IMR-90 (cell line): ENCODE measurements at regions not wholly inside any gene's neighbourhood (a gene's known extent, or its start where the extent isn't known, plus 50 kb on each side); places are given as distances from the start of the nearest gene placed in this dataset.

Experiments
- ATAC-seq: fragments of 200-7000 bp; cut with Tn5 transposase; 2 replicates; pipeline ENCODE4 v1.9.1; 2020; ENCODE audit warnings: low read depth, mild to moderate bottlenecking, moderate library complexity
- BruUV-seq: library from RNA; stranded (reverse); fragments of 400-500 nt; replicated peaks from 2 replicates; lab custom pipeline; 2021; lab: Mats Ljungman, UMichigan
- CTCF ChIA-PET: fragments of 300-600 bp; formaldehyde crosslinking; extraction: SDS; loops from one replicate; lab custom pipeline; 2021; ENCODE audit warnings: antibody characterized with exemption; lab: Yijun Ruan, JAX
- POLR2A ChIA-PET: fragments of 300-600 bp; sonication (Branson Sonifier 250); formaldehyde crosslinking; loops from one replicate; lab custom pipeline; 2022; ENCODE audit warnings: antibody characterized with exemption; ENCODE audit not compliant: unreplicated experiment; lab: Charles Lee
- DNase-seq: peaks from one replicate; pipeline ENCODE4 v3.0.0; 2013
- H2AFZ ChIP-seq: replicated peaks from 2 replicates; pipeline ENCODE3; 2013; ENCODE audit warnings: low read length, mild to moderate bottlenecking; ENCODE audit not compliant: poor library complexity
- H2AK5ac ChIP-seq: 2 replicates; pipeline ENCODE4 v1.6.1; 2013; ENCODE audit warnings: low read depth, low read length, inconsistent platforms
- H2AK9ac ChIP-seq: replicated peaks from 2 replicates; pipeline ENCODE3; 2013; ENCODE audit warnings: mild to moderate bottlenecking, low read depth, low read length, moderate library complexity; ENCODE audit not compliant: poor library complexity
- H2BK120ac ChIP-seq: 2 replicates; pipeline ENCODE4 v1.6.1; 2013; ENCODE audit warnings: low read depth, low read length, inconsistent platforms
- H2BK15ac ChIP-seq: 3 replicates; pipeline ENCODE4 v1.6.1; 2013; ENCODE audit warnings: low read depth, low read length, inconsistent platforms
- H2BK20ac ChIP-seq: 2 replicates; pipeline ENCODE4 v1.6.1; 2013; ENCODE audit warnings: low read depth, mild to moderate bottlenecking, inconsistent platforms, low read length, moderate library complexity
- H2BK5ac ChIP-seq: 2 replicates; pipeline ENCODE4 v1.6.1; 2013; ENCODE audit warnings: mild to moderate bottlenecking, low read depth, low read length, inconsistent platforms; ENCODE audit not compliant: poor library complexity, severe bottlenecking
- H3K14ac ChIP-seq: replicated peaks from 2 replicates; pipeline ENCODE4 v1.6.1; 2013; ENCODE audit warnings: low read depth, low read length, inconsistent platforms
- H3K18ac ChIP-seq: 2 replicates; pipeline ENCODE4 v1.6.1; 2013; ENCODE audit warnings: low read depth, low read length, control low read depth
- H3K23ac ChIP-seq: 2 replicates; pipeline ENCODE4 v1.6.1; 2013; ENCODE audit warnings: low read depth, low read length, inconsistent platforms
- H3K27ac ChIP-seq: 2 replicates; pipeline ENCODE4 v1.5.1; 2013; ENCODE audit warnings: mild to moderate bottlenecking, control low read depth, low read length; ENCODE audit not compliant: insufficient read depth
- H3K27me3 ChIP-seq: 2 replicates; pipeline ENCODE4 v1.6.1; 2013; ENCODE audit warnings: low read length; ENCODE audit not compliant: control insufficient read depth, insufficient read depth
- H3K36me3 ChIP-seq: 2 replicates; pipeline ENCODE4 v1.6.1; 2013; ENCODE audit warnings: low read length, mixed read lengths; ENCODE audit not compliant: control insufficient read depth, insufficient read depth
- H3K4ac ChIP-seq: 2 replicates; pipeline ENCODE4 v1.6.1; 2013; ENCODE audit warnings: low read depth, low read length, inconsistent platforms
- H3K4me1 ChIP-seq: 2 replicates; pipeline ENCODE4 v1.6.1; 2013; ENCODE audit warnings: low read length, mixed read lengths; ENCODE audit not compliant: control insufficient read depth, insufficient read depth
- H3K4me2 ChIP-seq: 2 replicates; pipeline ENCODE4 v1.6.1; 2013; ENCODE audit warnings: low read depth, mild to moderate bottlenecking, control low read depth, low read length, moderate library complexity
- H3K4me3 ChIP-seq: 2 replicates; pipeline ENCODE4 v1.5.1; 2013; ENCODE audit warnings: low read depth, mild to moderate bottlenecking, control low read depth, low read length, moderate library complexity; ENCODE audit not compliant: insufficient read depth
- H3K56ac ChIP-seq: 2 replicates; pipeline ENCODE4 v1.6.1; 2013; ENCODE audit warnings: low read length, inconsistent platforms; ENCODE audit not compliant: insufficient read depth; ENCODE audit errors: extremely low read depth
- H3K79me1 ChIP-seq, 2 experiments: 2 replicates each; pipeline ENCODE4 v1.6.1; 2013; ENCODE audit warnings: low read length in 2 of 2, inconsistent platforms in 1 of 2, low read depth in 1 of 2
- H3K9ac ChIP-seq: 2 replicates; pipeline ENCODE4 v1.6.1; 2013; ENCODE audit warnings: low read depth, low read length, control low read depth
- H3K9me1 ChIP-seq: 2 replicates; pipeline ENCODE4 v1.6.1; 2013; ENCODE audit warnings: low read length, inconsistent platforms; ENCODE audit not compliant: insufficient read depth
- H3K9me3 ChIP-seq: 2 replicates; pipeline ENCODE4 v1.6.1; 2013; ENCODE audit warnings: low read length; ENCODE audit not compliant: control insufficient read depth, insufficient read depth
- H4K20me1 ChIP-seq: 2 replicates; pipeline ENCODE4 v1.6.1; 2013; ENCODE audit warnings: low read length, inconsistent platforms; ENCODE audit not compliant: insufficient read depth
- H4K5ac ChIP-seq: 2 replicates; pipeline ENCODE4 v1.6.1; 2013; ENCODE audit warnings: mild to moderate bottlenecking, low read depth, low read length, control low read depth
- H4K8ac ChIP-seq, 2 experiments: 2 replicates each; pipeline ENCODE4 v1.6.1; 2013; ENCODE audit warnings: low read depth in 2 of 2, low read length in 2 of 2, control low read depth in 1 of 2, inconsistent platforms in 1 of 2
- H4K91ac ChIP-seq: 2 replicates; pipeline ENCODE4 v1.6.1; 2013; ENCODE audit warnings: low read depth, low read length, inconsistent platforms; ENCODE audit not compliant: insufficient read depth
- MAZ ChIP-seq: IDR thresholded peaks from 2 replicates; pipeline ENCODE4 v1.6.1; 2012; ENCODE audit warnings: low read depth, mild to moderate bottlenecking, low read length, improper control_type of control experiment, moderate library complexity, borderline replicate concordance
- RFX5 ChIP-seq: IDR thresholded peaks from 2 replicates; pipeline ENCODE4 v1.8.0; 2012; ENCODE audit warnings: low read depth, mild to moderate bottlenecking, low read length, moderate library complexity
- WGBS, 2 experiments: methylation state at CpG; one replicate each; pipeline versions ENCODE4 v1.1.5 to v1.1.7; 2013; ENCODE audit warnings: missing lambda C conversion rate in 2 of 2; ENCODE audit not compliant: insufficient read length in 1 of 2; ENCODE audit errors: extremely low coverage in 2 of 2; 5-methylcytosine and 5-hydroxymethylcytosine counted together
- dilution Hi-C: fragments of 300-500 bp; cut with HindIII; formaldehyde crosslinking; loops from one replicate; pipeline ENCODE4 v1.14.3; 2018; ENCODE audit warnings: low sequenced_read_pairs; ENCODE audit not compliant: unreplicated experiment
- in situ Hi-C: fragments of 300-500 bp; cut with MboI; formaldehyde crosslinking; loops from 3 replicates; pipeline ENCODE4 v1.14.3; 2019; ENCODE audit warnings: low sequenced_read_pairs, inconsistent platforms, mixed read lengths
- intact Hi-C: fragments of 100-400 bp; cut with micrococcal nuclease; formaldehyde crosslinking; loops from 2 replicates; pipeline ENCODE4 v1.10.0; 2022
- TF ChIP-seq, protein P1 (sequence below): fragments of 150-350 bp; IDR thresholded peaks from 2 replicates; pipeline ENCODE4 v1.6.1; 2017; ENCODE audit warnings: mild to moderate bottlenecking, antibody characterized with exemption, low read length, low read depth

DNA sequence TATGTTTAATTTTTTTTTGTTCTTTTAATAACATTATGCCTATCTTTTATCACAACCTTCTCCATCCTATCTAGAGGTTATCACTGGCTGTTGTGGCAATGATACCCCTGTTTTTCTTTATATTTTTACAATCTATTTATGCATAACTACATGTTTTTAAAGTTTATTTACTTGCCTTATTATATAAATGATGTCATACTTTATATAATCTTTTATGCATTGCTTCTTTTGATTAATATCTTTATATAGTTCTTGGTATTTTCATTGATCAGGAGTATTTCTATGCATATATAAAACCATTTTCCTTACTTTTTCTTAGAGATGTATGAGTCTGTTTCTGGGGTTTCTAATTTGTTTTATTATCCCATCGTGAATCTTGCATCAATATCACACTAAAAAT lies 719.8 kb upstream of the RAG2 start:
- Histone ChIP-seq H2AK9ac (no peak overlapping the region), H3K9me3 (no peaks in the 10 kb centered on the region), H2BK20ac (no peak overlapping the region), H3K23ac (no peak overlapping the region), H3K4me2 (no peak overlapping the region), H2AFZ (no peak overlapping the region), H3K4ac (no peak overlapping the region), H3K4me3 (no peak overlapping the region), H2BK15ac (no peak overlapping the region), H4K91ac (no peak overlapping the region), H3K27ac (no peak overlapping the region), H3K79me1 (no peaks in the 10 kb centered on the region), H3K36me3 (no peaks in the 10 kb centered on the region), H3K9me1 (no peaks in the 10 kb centered on the region), H4K8ac (no peak overlapping the region), H2BK120ac (no peak overlapping the region), H4K5ac (no peak overlapping the region), H3K56ac (no peak overlapping the region), H3K27me3 (no peaks in the 10 kb centered on the region), H3K14ac (no peak overlapping the region), H4K20me1 (no peaks in the 10 kb centered on the region), H2BK5ac (no peak overlapping the region), H2AK5ac (no peak overlapping the region), H3K4me1 (no peaks in the 10 kb centered on the region), H3K9ac (no peak overlapping the region), H3K18ac (no peak overlapping the region)
- intact Hi-C loops (no loop called here), dilution Hi-C loops (no loop called here), in situ Hi-C loops (no loop called here)
- BruUV-seq = no TSS peak
- ChIA-PET CTCF (no interaction called here), POLR2A (no interaction called here)
- whole genome bisulfite sequencing, 2 experiments = no CpG with 5 or more reads among the region's 1 CpG
- ATAC-seq (no peak), DNase-seq (no peak)
- TF ChIP-seq, protein P1, sequence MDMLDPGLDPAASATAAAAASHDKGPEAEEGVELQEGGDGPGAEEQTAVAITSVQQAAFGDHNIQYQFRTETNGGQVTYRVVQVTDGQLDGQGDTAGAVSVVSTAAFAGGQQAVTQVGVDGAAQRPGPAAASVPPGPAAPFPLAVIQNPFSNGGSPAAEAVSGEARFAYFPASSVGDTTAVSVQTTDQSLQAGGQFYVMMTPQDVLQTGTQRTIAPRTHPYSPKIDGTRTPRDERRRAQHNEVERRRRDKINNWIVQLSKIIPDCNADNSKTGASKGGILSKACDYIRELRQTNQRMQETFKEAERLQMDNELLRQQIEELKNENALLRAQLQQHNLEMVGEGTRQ = no peak
- TF ChIP-seq RFX5 (no peak), MAZ (no peak)
